ENCODE measurements at regions not wholly inside any gene's neighbourhood (a gene's known extent, or its start where the extent isn't known, plus 50 kb on each side); places are given as distances from the start of the nearest gene placed in this dataset.

DNA sequence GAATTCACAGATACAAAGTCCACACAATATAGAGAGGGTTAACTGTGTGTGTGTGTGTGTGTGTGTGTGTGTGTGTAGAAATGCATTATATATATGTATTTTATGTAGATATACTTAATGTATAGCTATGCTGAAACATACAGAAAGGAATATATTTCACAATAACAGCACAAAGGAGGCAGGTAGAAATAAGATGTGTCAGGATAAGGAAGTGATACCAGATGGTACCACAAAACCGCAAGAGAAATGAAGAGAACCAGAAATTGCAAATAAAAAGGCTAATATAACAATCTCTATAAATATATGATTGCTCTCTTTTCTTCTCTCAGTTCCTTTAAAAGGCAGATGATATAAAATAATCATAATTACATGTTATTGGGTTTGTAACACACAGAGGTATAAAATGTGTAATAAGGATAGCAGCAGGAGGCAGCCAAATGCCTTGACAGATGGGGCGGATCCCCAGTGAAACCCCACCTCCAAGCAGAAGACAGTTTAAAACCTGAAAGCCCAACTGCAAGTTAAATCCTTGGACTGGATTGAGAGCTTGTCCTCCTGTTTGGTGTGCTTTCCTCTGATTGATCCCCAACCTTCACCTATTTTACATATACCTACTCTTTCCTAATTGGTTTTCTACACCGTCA is 365.4 kb upstream of the C16orf82 start:
- DNase-seq (ENCODE audit: low read depth in 1 of 2, low spot score in 1 of 2), result no peak
- Histone ChIP-seq H3K9me3 (ENCODE audit: low read depth) (no peaks in the 10 kb centered on the region), H3K4me1 (ENCODE audit: low read depth) (no peaks in the 10 kb centered on the region), H3K27me3 (no peaks in the 10 kb centered on the region), H3K36me3 (no peaks in the 10 kb centered on the region), H3K27ac (no peak overlapping the region), H3K4me3 (no peak overlapping the region)
- TF ChIP-seq, protein P1, sequence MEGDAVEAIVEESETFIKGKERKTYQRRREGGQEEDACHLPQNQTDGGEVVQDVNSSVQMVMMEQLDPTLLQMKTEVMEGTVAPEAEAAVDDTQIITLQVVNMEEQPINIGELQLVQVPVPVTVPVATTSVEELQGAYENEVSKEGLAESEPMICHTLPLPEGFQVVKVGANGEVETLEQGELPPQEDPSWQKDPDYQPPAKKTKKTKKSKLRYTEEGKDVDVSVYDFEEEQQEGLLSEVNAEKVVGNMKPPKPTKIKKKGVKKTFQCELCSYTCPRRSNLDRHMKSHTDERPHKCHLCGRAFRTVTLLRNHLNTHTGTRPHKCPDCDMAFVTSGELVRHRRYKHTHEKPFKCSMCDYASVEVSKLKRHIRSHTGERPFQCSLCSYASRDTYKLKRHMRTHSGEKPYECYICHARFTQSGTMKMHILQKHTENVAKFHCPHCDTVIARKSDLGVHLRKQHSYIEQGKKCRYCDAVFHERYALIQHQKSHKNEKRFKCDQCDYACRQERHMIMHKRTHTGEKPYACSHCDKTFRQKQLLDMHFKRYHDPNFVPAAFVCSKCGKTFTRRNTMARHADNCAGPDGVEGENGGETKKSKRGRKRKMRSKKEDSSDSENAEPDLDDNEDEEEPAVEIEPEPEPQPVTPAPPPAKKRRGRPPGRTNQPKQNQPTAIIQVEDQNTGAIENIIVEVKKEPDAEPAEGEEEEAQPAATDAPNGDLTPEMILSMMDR (IDR thresholded peaks at IDR 0.05; ENCODE audit: low read depth, low read length), result no peak

DNA sequence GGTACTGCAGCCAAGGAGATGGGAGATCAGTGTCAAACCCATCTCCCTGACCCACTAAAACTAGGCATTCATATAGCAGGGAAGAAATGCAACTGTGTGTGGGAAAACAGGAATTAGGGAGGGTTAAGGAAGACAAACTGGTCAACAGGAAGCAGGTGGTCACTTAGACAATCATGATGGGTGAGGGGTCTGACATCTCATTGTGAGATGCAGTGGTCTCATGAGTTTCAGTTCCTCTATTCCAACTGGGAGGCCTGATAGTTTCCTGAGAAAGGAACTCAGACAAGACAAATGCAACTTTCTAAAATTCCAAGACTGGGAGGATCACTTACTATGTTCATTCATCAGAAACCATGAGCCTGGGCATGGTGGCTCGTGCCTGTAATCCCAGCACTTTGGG is 361.4 kb upstream of the C16orf82 start:
- no peak overlapping the region for H3K4me3 ChIP-seq
- no peak overlapping the region for H3K27ac ChIP-seq
- H3K9me3 ChIP-seq (ENCODE audit: low read depth), result no peaks in the 10 kb centered on the region
- H3K36me3 ChIP-seq, result no peaks in the 10 kb centered on the region
- H3K4me1 ChIP-seq (ENCODE audit: low read depth), result no peaks in the 10 kb centered on the region
- no peaks in the 10 kb centered on the region for H3K27me3 ChIP-seq
- no peak for DNase-seq (ENCODE audit: low read depth in 1 of 2, low spot score in 1 of 2)
- TF ChIP-seq, protein P1 (IDR thresholded peaks at IDR 0.05; ENCODE audit: low read depth, low read length), result no peak

DNA sequence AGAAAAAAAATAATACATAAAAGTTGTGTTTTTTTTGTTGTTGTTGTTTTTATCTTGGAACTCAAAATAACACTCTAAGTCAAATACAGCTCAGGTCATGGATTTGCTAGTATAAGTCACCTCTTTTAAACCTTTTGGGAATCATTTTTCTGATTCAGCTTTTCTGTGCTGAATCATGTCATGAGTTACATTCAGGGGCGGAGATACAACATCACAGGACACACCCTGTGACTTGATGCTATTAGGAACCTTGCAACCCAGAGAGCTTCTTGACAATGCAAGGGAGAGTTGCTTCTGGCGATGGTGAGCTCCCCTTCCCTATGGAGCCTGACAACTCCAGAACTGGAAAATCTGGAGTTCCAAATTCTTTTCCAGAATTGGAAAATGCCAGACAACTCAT is 358.3 kb upstream of the C16orf82 start:
- no peaks in the 10 kb centered on the region for H3K4me1 ChIP-seq (ENCODE audit: low read depth)
- no peaks in the 10 kb centered on the region for H3K36me3 ChIP-seq
- TF ChIP-seq, protein P1 (IDR thresholded peaks at IDR 0.05; ENCODE audit: low read depth, low read length), result no peak
- DNase-seq (ENCODE audit: low read depth in 1 of 2, low spot score in 1 of 2), result no peak
- no peak overlapping the region for H3K4me3 ChIP-seq
- no peak overlapping the region for H3K27ac ChIP-seq
- H3K9me3 ChIP-seq (ENCODE audit: low read depth), result no peaks in the 10 kb centered on the region
- H3K27me3 ChIP-seq, result no peaks in the 10 kb centered on the region

DNA sequence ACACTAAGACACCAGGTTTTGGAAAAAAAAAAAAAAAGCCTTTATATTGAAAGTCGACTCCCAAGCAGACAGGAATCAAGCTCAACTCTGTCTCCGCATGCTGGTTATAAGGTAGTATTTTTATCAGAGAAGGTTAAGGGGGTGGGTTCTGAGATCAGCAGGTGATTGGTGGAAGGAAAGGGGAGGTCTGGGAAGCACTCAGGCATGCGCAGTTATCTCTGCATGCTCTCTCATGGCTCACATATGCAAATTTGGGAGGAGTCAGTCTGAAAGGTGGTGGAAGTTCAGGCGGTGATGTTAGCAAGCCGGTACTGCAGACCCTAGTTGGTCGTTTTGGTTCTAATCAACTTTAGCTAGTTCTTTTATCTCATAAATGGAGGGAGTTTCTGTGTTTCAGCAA is 357.6 kb upstream of the C16orf82 start:
- no peak for DNase-seq (ENCODE audit: low read depth in 1 of 2, low spot score in 1 of 2)
- no peak overlapping the region for H3K4me3 ChIP-seq
- no peaks in the 10 kb centered on the region for H3K4me1 ChIP-seq (ENCODE audit: low read depth)
- H3K27me3 ChIP-seq, result no peaks in the 10 kb centered on the region
- H3K27ac ChIP-seq, result no peak overlapping the region
- no peaks in the 10 kb centered on the region for H3K9me3 ChIP-seq (ENCODE audit: low read depth)
- TF ChIP-seq, protein P1 (IDR thresholded peaks at IDR 0.05; ENCODE audit: low read depth, low read length), result no peak
- no peaks in the 10 kb centered on the region for H3K36me3 ChIP-seq

DNA sequence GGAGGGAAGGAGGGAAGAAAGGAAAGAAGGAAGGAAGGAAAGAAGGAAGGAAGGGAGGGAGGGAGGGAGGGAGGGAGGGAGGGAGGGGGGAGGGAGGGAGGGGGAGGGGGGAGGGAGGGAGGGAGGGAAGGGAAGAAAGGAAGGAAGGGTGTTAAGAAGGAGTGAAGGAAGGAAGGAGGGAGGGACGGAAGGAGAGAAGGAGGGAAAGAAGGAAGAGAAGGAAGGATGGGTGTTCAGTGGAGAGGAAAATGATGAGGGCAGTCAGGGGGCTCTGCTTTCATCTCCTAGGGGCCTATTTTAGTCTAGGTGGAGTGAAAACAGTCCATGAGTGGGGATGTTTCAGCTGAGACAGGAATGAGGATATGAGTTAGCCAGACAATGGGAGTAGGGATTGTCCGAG is 357.0 kb upstream of the C16orf82 start:
- no peaks in the 10 kb centered on the region for H3K36me3 ChIP-seq
- no peak overlapping the region for H3K27ac ChIP-seq
- no peak for DNase-seq (ENCODE audit: low read depth in 1 of 2, low spot score in 1 of 2)
- H3K4me3 ChIP-seq, result no peak overlapping the region
- no peaks in the 10 kb centered on the region for H3K4me1 ChIP-seq (ENCODE audit: low read depth)
- no peaks in the 10 kb centered on the region for H3K9me3 ChIP-seq (ENCODE audit: low read depth)
- H3K27me3 ChIP-seq, result no peaks in the 10 kb centered on the region
- TF ChIP-seq, protein P1 (IDR thresholded peaks at IDR 0.05; ENCODE audit: low read depth, low read length), result no peak
